HG02642 (cell line): ENCODE measurements at regions not wholly inside any gene's neighbourhood (a gene's known extent, or its start where the extent isn't known, plus 50 kb on each side); places are given as distances from the start of the nearest gene placed in this dataset.
"Not testable (repeated sequence)": the region's sequence is repeated elsewhere in the genome, so short reads cannot be mapped to it uniquely, and the experiment has no call there.

Experiments
- ATAC-seq: cut with Tn5 transposase; IDR thresholded peaks from one replicate; pipeline ENCODE4 v1.9.1; 2021; ENCODE audit warnings: mild to moderate bottlenecking; ENCODE audit not compliant: unreplicated experiment, poor library complexity

DNA sequence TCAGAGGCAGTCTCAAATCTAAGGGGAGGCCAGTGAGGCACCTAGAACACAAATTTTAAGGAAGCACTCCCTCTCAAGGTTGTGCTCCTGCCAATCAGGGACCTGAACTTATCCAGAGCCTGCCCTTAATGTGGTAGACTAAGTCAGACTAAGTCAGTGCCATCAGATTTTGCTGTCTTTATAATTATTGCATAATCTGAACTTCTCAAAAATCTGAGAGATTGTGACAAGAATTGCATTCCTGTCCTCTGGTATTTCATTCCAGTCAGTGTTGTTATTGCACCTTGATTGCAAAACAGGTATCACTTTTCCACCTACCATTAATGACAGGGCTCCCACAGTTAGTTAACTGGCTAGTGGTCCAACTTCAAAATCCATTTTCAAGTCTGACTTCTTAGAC, 197.1 kb upstream of the HCN1 start:
- ATAC-seq, result no peak

GRCh38 chr5:45890441-45891080, 194.4 kb upstream of the HCN1 start:
- not testable (repeated sequence) for ATAC-seq

DNA sequence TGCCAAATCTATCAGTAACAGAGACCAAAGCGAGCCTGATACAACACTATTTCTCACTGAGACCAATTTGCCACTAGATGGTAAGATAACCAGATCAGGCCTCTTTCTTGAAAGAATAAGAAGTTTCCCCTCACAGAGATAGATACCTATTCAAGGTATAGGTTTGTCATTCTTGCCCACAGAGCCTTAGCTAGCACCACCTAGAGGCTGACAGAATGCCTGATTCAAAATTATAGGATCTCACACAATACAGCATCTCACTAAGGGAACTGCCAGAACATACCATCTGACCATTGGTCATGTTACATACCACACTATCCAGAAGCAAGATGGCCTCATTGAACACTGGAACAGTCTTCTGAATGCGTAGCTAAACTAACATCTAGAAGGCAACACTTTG, 166.6 kb upstream of the HCN1 start:
- ATAC-seq, result no peak

DNA sequence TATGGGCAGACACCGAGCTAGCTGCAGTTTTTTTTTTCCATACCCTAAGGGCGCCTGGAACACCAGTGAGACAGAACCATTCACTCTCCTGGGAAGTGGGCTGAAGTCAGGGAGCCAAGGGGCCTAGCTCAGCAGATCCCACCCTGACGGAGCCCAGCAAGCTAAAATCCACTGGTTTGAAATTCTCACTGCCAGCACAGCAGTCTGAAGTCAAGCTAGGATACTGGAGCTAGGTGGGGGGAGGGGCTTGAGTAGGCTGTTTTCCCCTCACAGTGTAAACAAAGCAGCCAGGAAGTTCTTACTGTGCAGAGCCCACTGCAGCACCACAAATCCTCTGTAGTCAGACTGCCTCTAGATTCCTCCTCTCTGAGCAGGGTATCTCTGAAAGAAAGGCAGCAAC, 151.7 kb upstream of the HCN1 start:
- ATAC-seq, result no peak

DNA sequence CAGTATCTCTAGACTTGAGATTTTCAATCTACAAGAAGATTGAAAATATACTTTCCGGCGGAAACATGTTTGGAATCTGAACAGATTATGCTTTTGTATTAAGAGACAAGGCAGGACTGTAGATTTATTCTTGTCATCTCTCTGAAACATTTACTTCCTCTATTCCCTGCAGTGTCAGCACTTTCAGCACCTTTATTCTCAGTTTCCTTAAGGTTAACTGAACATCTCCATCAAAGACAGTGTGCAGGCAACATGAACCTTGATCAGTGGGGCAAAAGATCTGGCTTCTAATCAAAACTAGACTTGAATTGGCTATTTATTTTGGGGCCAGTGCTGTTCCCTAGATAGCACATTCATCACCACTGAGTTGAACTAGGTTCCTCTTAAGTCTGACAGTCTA, 129.9 kb upstream of the HCN1 start:
- ATAC-seq, result no peak

- no peak for ATAC-seq
Measured at GRCh38 chr5:45800331-45800730, 104.2 kb upstream of the HCN1 start.

DNA sequence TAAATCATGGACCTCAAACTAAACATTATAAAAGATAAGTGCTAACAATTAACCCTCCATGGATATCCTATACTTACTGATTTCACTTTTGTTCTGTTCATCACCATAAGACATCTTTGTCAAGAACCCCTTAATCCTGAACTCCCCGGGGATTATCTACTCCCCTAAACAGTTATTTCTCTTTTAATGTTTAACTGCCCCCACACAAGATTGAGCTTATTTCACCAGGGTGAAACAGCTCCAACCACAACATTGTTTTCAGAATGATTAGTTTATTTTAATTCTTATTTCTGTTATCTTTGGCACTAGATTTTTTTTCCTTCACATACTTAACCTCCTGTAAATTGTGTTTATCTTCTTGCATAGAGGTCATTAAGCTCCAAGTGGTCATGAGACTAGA, 103.2 kb upstream of the HCN1 start:
- no peak for ATAC-seq

- ATAC-seq, result no peak
Measured at GRCh38 chr5:45796959-45797553, 100.9 kb upstream of the HCN1 start.

- no peak for ATAC-seq
Measured at GRCh38 chr5:45795458-45795857, 99.3 kb upstream of the HCN1 start.

DNA sequence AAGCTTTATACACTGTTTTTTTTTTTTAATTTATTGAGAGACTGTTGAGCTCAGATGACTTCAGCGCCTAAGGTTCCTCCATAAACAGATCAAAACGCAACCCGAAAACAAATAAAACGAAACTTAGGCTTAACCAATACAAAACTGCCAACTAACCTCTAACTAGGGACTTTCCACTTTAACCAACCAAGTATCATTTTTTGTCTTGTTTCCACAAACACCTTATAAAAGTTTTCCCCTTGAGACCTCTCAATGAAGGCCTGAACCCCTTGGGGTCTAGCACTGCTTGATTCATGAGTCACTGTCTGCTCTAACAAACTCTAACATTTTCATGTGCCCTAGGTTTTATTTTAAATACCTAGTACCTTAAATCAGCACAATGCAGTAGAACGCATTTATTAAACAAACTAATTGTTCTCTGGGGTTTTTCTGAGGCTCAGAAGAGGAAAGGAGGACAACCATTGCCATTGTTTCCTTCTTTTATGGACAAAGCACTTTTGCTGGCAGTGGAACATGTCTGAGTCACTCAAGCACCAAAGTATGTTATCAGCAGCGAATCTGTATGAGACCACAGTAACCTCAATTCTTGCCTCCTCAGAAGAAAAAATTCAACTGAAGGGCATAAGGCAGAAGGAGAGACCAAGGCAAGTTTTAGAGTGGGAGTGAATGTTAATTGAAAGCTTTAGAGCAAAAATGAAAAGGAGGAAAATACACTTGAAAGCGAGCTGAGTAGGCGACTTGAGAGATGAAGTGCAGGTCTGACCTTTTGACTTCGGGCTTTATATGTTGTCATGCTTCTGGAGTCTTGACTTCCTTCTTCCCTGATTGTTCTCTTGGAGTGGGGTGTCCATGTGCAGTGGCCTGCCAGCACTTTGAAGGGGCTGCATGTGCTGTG, 97.7 kb upstream of the HCN1 start:
- ATAC-seq, result peak; percentile 86

DNA sequence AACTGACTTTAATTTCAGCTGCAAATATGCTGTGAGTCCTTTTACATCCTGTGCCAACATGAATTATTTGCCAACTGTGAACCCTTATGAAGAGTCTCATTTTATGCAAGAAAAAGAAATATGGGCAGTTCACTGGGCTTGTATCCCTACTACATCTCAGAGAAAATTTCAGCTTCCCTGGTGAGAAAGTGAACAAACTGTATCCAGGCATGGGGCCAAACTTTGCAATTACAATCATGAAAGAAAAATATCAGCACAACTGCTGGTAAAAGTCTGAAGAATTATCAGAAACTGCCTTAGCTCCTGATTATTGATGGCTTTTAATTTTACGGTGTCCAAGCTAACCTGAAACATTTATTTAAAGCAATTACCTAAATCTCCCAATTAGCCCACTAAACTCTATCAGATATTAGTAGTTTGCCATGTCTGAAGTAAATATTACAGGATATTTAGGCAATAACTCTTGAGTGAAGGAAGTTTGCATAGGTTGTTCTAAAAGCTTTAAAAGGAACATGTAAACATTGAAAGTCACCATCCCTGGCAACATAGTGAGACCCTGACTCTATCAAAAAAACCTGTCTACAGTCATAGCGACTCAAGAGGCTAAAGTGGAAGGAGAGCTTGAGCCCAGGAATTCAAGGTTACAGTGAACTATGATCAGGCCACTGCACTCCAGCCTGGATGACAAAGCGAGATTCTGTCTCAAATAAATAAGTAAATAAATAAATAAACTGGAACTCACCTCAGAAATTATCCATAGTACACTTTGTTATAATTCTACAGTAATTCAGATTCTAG, 83.9 kb upstream of the HCN1 start:
- ATAC-seq, result no peak

GRCh38 chr5:45774528-45774927, 78.3 kb upstream of the HCN1 start:
- ATAC-seq, result no peak

GRCh38 chr5:45772402-45772801, 76.2 kb upstream of the HCN1 start:
- ATAC-seq, result no peak

- no peak for ATAC-seq
Measured at GRCh38 chr5:45765561-45765960, 69.4 kb upstream of the HCN1 start.

DNA sequence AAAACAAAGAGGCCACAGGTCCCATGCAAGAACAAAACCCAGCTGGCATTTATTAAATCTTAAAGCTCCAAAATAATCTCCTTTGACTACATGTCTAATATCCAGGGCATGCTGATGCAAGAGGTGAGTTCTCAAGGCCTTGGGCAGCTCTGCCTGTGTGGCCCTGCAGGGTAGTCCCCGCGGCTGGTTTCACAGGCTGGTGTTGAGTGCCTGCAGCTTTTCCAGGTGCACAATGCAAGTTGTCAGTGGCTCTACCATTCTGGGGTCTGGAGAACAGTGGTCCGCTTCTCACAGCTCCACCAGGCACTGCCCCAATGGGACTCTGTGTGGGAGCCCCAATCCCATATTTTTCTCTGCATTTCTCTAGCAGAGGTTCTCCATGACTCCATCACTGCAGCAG, 54.4 kb upstream of the HCN1 start:
- no peak for ATAC-seq

DNA sequence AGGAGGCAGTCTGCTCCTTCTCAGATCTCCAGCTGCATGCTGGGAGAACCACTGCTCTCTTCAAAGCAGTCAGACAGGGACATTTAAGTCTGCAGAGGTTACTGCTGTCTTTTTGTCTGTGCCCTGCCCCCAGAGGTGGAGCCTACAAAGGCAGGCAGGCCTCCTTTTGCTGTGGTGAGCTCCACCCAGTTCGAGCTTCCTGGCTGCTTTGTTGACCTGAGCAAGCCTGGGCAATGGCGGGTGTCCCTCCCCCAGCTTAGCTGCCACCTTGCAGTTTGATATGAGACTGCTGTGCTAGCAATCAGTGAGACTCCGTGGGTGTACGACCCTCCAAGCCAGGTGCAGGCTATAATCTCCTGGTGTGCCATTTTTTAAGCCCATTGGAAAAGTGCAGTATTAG, 52.3 kb upstream of the HCN1 start:
- ATAC-seq, result not testable (repeated sequence)
